ENCODE measurements at regions not wholly inside any gene's neighbourhood (a gene's known extent, or its start where the extent isn't known, plus 50 kb on each side); places are given as distances from the start of the nearest gene placed in this dataset.
"Not testable (repeated sequence)": the region's sequence is repeated elsewhere in the genome, so short reads cannot be mapped to it uniquely, and the experiment has no call there.

DNA sequence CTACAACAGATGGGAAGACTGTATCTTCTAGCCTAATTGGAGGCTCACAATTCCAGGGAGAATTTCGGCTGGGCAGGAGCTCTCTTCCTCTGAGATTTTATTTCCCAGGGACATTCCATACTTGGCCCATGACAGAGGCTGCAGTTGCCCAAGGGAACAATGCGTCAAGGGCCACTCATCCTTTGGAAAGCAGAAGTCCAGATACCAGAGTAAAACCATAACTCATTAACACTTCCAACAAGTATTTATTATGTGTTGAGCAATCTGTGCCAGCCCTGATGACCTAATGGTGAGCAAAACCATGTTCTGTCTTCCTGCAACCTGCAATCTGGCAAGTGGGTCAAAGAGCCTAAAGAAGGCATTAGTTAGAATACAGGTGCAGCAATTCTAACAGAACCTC, 191.2 kb upstream of the IRF2BP2 start:
- POLR2A ChIA-PET; H3K27ac ChIP-seq (ENCODE audit: low read depth, low read length, poor library complexity, severe bottlenecking); H3K9me2 ChIP-seq (ENCODE audit: insufficient read depth, low read length); H3K79me2 ChIP-seq (ENCODE audit: insufficient read depth, low read depth, low read length); H2AFZ ChIP-seq (ENCODE audit: low read length); H3K4me2 ChIP-seq (ENCODE audit: low read length); CTCF ChIA-PET (ENCODE audit: unreplicated experiment); H3K9me3 ChIP-seq (ENCODE audit: low read length); BruUV-seq (replicated peaks); intact Hi-C loops (cut with micrococcal nuclease; ENCODE audit: unreplicated experiment); H3K36me3 ChIP-seq (ENCODE audit: insufficient read depth, low read length); H3K4me3 ChIP-seq (ENCODE audit: low read depth, low read length, poor library complexity, severe bottlenecking); H4K20me1 ChIP-seq (ENCODE audit: insufficient read depth, low read length); H3K4me1 ChIP-seq (ENCODE audit: insufficient read depth, low read length, poor library complexity, severe bottlenecking); DNase-seq (ENCODE audit: low spot score): not testable (repeated sequence)

DNA sequence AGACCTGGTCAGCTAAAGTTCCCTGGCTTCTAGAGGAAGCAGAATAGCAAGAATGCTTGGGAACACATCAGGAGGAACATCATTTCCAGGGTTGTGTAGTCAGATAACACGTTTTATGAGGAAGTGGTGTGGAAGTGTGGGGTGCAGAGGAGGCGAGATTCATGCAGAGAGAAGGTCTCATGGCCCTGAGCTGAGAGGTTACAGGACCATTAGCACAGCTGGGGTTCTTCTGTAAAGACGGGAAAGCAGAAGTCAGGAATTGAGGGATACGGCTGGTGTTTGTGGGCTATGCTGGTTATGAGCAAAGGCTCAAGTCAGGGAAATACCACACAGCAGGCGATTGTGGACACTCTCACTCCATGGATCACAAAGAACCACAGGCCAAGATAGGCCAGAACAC, 190.6 kb upstream of the IRF2BP2 start:
- H2AFZ ChIP-seq (ENCODE audit: low read length); intact Hi-C loops (cut with micrococcal nuclease; ENCODE audit: unreplicated experiment); H3K4me2 ChIP-seq (ENCODE audit: low read length); H3K4me1 ChIP-seq (ENCODE audit: insufficient read depth, low read length, poor library complexity, severe bottlenecking); H4K20me1 ChIP-seq (ENCODE audit: insufficient read depth, low read length); POLR2A ChIA-PET; H3K36me3 ChIP-seq (ENCODE audit: insufficient read depth, low read length); CTCF ChIA-PET (ENCODE audit: unreplicated experiment); H3K27ac ChIP-seq (ENCODE audit: low read depth, low read length, poor library complexity, severe bottlenecking); H3K9me3 ChIP-seq (ENCODE audit: low read length); H3K79me2 ChIP-seq (ENCODE audit: insufficient read depth, low read depth, low read length); H3K9me2 ChIP-seq (ENCODE audit: insufficient read depth, low read length); BruUV-seq (replicated peaks); H3K4me3 ChIP-seq (ENCODE audit: low read depth, low read length, poor library complexity, severe bottlenecking); DNase-seq (ENCODE audit: low spot score): not testable (repeated sequence)

DNA sequence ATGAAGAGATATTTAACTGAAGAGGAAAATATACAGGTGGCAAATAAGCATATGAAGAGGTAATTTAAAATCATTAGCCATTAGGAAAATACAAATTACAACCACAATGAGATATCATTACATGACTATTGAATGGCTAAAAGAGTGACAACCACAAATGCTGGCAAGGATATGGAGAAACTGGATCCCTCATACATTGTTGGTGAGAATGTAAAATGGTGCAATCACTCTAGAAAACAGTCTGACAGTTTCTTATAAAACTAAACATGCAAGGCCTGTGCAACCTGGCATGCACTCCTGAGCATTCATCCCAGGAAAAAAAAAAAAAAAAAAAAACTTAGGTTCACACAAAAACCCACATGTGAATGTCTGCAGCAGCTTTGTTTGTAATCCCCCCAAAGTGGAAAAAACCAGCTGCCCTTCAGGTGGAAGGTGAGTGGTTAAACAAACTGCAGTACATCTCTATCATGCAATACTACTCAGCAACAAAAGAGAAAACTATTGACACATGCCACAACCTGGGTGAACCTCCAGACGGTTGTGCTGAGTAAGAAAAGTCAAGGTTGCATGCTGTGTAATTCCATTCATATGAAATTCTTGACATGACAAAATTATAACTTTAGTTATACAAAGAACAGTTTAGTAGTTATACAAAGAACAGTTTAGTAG, 189.2 kb upstream of the IRF2BP2 start:
- H3K9me2 ChIP-seq (ENCODE audit: insufficient read depth, low read length); H4K20me1 ChIP-seq (ENCODE audit: insufficient read depth, low read length); H3K4me1 ChIP-seq (ENCODE audit: insufficient read depth, low read length, poor library complexity, severe bottlenecking); H3K36me3 ChIP-seq (ENCODE audit: insufficient read depth, low read length); H3K79me2 ChIP-seq (ENCODE audit: insufficient read depth, low read depth, low read length); H3K4me3 ChIP-seq (ENCODE audit: low read depth, low read length, poor library complexity, severe bottlenecking); DNase-seq (ENCODE audit: low spot score); intact Hi-C loops (cut with micrococcal nuclease; ENCODE audit: unreplicated experiment); H3K9me3 ChIP-seq (ENCODE audit: low read length); CTCF ChIA-PET (ENCODE audit: unreplicated experiment); H2AFZ ChIP-seq (ENCODE audit: low read length); H3K27ac ChIP-seq (ENCODE audit: low read depth, low read length, poor library complexity, severe bottlenecking); POLR2A ChIA-PET; H3K4me2 ChIP-seq (ENCODE audit: low read length); BruUV-seq (replicated peaks): not testable (repeated sequence)

DNA sequence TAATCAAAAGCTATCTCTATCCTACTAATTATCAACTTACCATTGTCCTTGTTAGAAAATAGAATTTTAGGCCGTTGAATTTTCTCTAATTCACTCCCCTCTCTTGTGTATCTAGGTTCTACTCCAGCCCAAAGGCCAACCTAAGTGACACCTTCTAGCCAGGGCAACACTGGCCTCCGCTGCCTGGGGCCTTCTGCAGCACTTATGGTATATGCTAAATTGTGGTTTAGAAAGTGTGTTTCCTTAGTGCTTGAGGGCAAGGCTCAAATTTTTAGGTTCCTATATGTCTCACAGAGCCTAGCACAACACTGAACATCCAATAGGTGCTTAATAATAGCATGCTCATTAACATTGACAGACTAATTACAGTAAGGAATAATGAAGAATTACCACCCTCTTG, 187.2 kb upstream of the IRF2BP2 start:
- DNase-seq (ENCODE audit: low spot score); H3K4me2 ChIP-seq (ENCODE audit: low read length); H3K9me2 ChIP-seq (ENCODE audit: insufficient read depth, low read length); H3K9me3 ChIP-seq (ENCODE audit: low read length); CTCF ChIA-PET (ENCODE audit: unreplicated experiment); POLR2A ChIA-PET; H2AFZ ChIP-seq (ENCODE audit: low read length); H3K79me2 ChIP-seq (ENCODE audit: insufficient read depth, low read depth, low read length); H3K4me3 ChIP-seq (ENCODE audit: low read depth, low read length, poor library complexity, severe bottlenecking); H4K20me1 ChIP-seq (ENCODE audit: insufficient read depth, low read length); BruUV-seq (replicated peaks); H3K4me1 ChIP-seq (ENCODE audit: insufficient read depth, low read length, poor library complexity, severe bottlenecking); H3K36me3 ChIP-seq (ENCODE audit: insufficient read depth, low read length); H3K27ac ChIP-seq (ENCODE audit: low read depth, low read length, poor library complexity, severe bottlenecking); intact Hi-C loops (cut with micrococcal nuclease; ENCODE audit: unreplicated experiment): not testable (repeated sequence)

DNA sequence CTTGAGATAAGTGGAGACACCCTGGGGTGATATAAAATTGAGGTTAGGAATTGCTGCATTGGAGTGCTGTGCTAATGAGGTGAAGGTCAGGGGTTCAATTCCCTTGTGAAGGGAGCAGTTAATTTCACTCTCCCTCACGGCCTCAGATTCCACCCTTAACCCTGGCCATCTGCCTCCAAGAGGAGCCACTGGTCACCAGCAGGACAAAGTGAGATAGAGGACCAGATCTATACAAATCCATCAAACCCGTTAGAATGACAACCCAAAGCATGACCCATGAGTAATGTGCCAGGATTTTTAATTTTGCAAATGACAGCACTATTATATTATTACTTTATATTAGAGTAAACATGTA, 186.4 kb upstream of the IRF2BP2 start:
- H3K4me1 ChIP-seq (ENCODE audit: insufficient read depth, low read length, poor library complexity, severe bottlenecking); H3K9me2 ChIP-seq (ENCODE audit: insufficient read depth, low read length); H3K27ac ChIP-seq (ENCODE audit: low read depth, low read length, poor library complexity, severe bottlenecking); H4K20me1 ChIP-seq (ENCODE audit: insufficient read depth, low read length); POLR2A ChIA-PET; intact Hi-C loops (cut with micrococcal nuclease; ENCODE audit: unreplicated experiment); DNase-seq (ENCODE audit: low spot score); H3K79me2 ChIP-seq (ENCODE audit: insufficient read depth, low read depth, low read length); H3K4me2 ChIP-seq (ENCODE audit: low read length); H2AFZ ChIP-seq (ENCODE audit: low read length); BruUV-seq (replicated peaks); H3K36me3 ChIP-seq (ENCODE audit: insufficient read depth, low read length); H3K4me3 ChIP-seq (ENCODE audit: low read depth, low read length, poor library complexity, severe bottlenecking); H3K9me3 ChIP-seq (ENCODE audit: low read length); CTCF ChIA-PET (ENCODE audit: unreplicated experiment): not testable (repeated sequence)

DNA sequence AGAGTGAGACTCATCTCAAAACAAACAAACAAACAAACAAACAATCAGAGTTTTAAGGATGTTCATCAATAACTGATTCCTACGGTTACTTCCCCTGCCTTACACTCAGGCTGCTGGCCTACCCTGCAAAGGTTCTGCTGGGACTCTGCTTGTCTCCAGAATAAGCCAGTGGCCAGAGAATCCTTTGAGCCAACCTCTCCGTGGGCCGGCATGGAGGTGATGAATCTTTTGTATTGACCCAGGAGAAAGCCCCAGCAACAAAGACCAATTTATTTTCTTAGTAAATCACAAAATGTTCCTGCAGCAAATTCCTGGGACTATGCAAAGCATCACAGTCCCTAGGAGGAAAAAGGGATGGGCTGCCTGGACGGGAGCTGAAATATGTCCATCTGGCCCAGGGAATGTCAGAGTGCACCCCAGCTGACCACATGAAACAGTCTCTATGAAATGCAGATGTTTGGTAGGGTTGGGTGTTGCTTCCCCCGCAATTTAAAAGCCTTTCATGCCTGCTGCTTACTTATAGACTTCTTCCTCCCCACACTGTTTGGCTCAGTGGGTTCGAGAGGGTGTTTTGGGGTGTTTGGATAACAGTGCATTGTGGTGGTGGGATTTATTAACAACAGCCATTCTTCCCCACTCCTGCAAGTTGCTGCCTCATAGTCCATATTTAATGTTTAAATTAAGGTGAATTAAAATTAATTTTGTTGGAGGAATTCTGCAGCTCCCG, 185.9 kb upstream of the IRF2BP2 start:
- H3K4me1 ChIP-seq (ENCODE audit: insufficient read depth, low read length, poor library complexity, severe bottlenecking); intact Hi-C loops (cut with micrococcal nuclease; ENCODE audit: unreplicated experiment); H3K4me3 ChIP-seq (ENCODE audit: low read depth, low read length, poor library complexity, severe bottlenecking); H3K79me2 ChIP-seq (ENCODE audit: insufficient read depth, low read depth, low read length); H3K9me2 ChIP-seq (ENCODE audit: insufficient read depth, low read length); H3K36me3 ChIP-seq (ENCODE audit: insufficient read depth, low read length); H3K9me3 ChIP-seq (ENCODE audit: low read length); H2AFZ ChIP-seq (ENCODE audit: low read length); H4K20me1 ChIP-seq (ENCODE audit: insufficient read depth, low read length); POLR2A ChIA-PET; H3K27ac ChIP-seq (ENCODE audit: low read depth, low read length, poor library complexity, severe bottlenecking); DNase-seq (ENCODE audit: low spot score); BruUV-seq (replicated peaks); CTCF ChIA-PET (ENCODE audit: unreplicated experiment); H3K4me2 ChIP-seq (ENCODE audit: low read length): not testable (repeated sequence)

Data from OCI-LY7 (cell line).